H1 (cell line): ENCODE measurements at regions not wholly inside any gene's neighbourhood (a gene's known extent, or its start where the extent isn't known, plus 50 kb on each side); places are given as distances from the start of the nearest gene placed in this dataset.
"Not testable (repeated sequence)": the region's sequence is repeated elsewhere in the genome, so short reads cannot be mapped to it uniquely, and the experiment has no call there.

ENCODE experiments used
- CTCF ChIA-PET: fragments of 300-600 bp; sonication (Branson Sonifier 250); formaldehyde crosslinking; loops from one replicate; lab custom pipeline; 2021; ENCODE audit not compliant: partially characterized antibody; lab: Charles Lee
- POLR2A ChIA-PET: fragments of 300-600 bp; sonication (Branson Sonifier 250); formaldehyde crosslinking; loops from one replicate; lab custom pipeline; 2021; ENCODE audit warnings: inconsistent platforms; ENCODE audit not compliant: partially characterized antibody; lab: Charles Lee
- DNase-seq, 2 experiments: peaks; one replicate each; pipeline versions ENCODE4 v3.0.0 to v3.0.0-alpha.2; 2010 to 2022; ENCODE audit warnings: low spot score in 2 of 2, low read depth in 1 of 2, mixed read lengths in 1 of 2
- FAIRE-seq: peaks from 2 replicates; lab custom pipeline; 2011; peaks lifted over from hg19 to GRCh38; lab: Jason Lieb, UNC
- H2AFZ ChIP-seq: 2 replicates; pipeline ENCODE4 v1.8.1; 2012; ENCODE audit warnings: low read length, inconsistent platforms
- H2AK5ac ChIP-seq: 2 replicates; pipeline ENCODE4 v1.6.1; 2013; ENCODE audit warnings: low read depth, low read length
- H2BK120ac ChIP-seq: replicated peaks from 2 replicates; pipeline ENCODE3; 2013; ENCODE audit warnings: low read depth, low read length, inconsistent platforms
- H2BK12ac ChIP-seq: 2 replicates; pipeline ENCODE4 v1.6.1; 2013; ENCODE audit warnings: low read depth, low read length
- H2BK15ac ChIP-seq: 2 replicates; pipeline ENCODE4 v1.6.1; 2013; ENCODE audit warnings: low read length
- H2BK20ac ChIP-seq: 2 replicates; pipeline ENCODE4 v1.6.1; 2013; ENCODE audit warnings: low read length
- H2BK5ac ChIP-seq: 2 replicates; pipeline ENCODE4 v1.6.1; 2013; ENCODE audit warnings: low read depth, low read length
- H3K14ac ChIP-seq: 2 replicates; pipeline ENCODE4 v1.6.1; 2013; ENCODE audit warnings: inconsistent platforms; ENCODE audit not compliant: insufficient read length
- H3K18ac ChIP-seq: 2 replicates; pipeline ENCODE4 v1.6.1; 2013; ENCODE audit warnings: low read length; ENCODE audit errors: extremely low read depth
- H3K23ac ChIP-seq: 2 replicates; pipeline ENCODE4 v1.6.1; 2013; ENCODE audit warnings: inconsistent platforms; ENCODE audit not compliant: insufficient read length
- H3K23me2 ChIP-seq: 2 replicates; pipeline ENCODE4 v1.6.1; 2013; ENCODE audit warnings: low read depth, low read length
- H3K27ac ChIP-seq: 2 replicates; pipeline ENCODE4 v1.6.1; 2011; ENCODE audit warnings: low read depth, low read length, inconsistent platforms
- H3K27me3 ChIP-seq, 4 experiments: replicated peaks in 1 of 4; 1 replicate in 1 of 4; 2 replicates in 3 of 4; pipeline versions ENCODE4 v1.6.1 to v1.8.1; 2011 to 2013; ENCODE audit warnings: low read length in 3 of 4, mild to moderate bottlenecking in 3 of 4, inconsistent platforms in 2 of 4, mixed read lengths in 2 of 4, moderate library complexity in 1 of 4; ENCODE audit not compliant: control insufficient read depth in 3 of 4, insufficient read depth in 3 of 4; ENCODE audit errors: extremely low read depth in 1 of 4
- H3K36me3 ChIP-seq, 4 experiments: 2 replicates each; pipeline versions ENCODE4 v1.6.1 to v1.8.1; 2011 to 2013; ENCODE audit warnings: mild to moderate bottlenecking in 4 of 4, low read length in 3 of 4, moderate library complexity in 2 of 4, control low read depth in 1 of 4, inconsistent platforms in 1 of 4; ENCODE audit not compliant: insufficient read depth in 4 of 4, control insufficient read depth in 2 of 4
- H3K4ac ChIP-seq: replicated peaks from 2 replicates; pipeline ENCODE3; 2013; ENCODE audit warnings: low read length, low read depth, mixed read lengths, inconsistent platforms; ENCODE audit not compliant: insufficient read length
- H3K4me1 ChIP-seq, 4 experiments: replicated peaks in 1 of 4; 1 replicate in 1 of 4; 2 replicates in 3 of 4; pipeline versions ENCODE4 v1.6.1 to v1.8.1; 2011 to 2013; ENCODE audit warnings: low read length in 3 of 4, inconsistent platforms in 2 of 4, mixed read lengths in 1 of 4; ENCODE audit not compliant: insufficient read depth in 4 of 4, control insufficient read depth in 3 of 4
- H3K4me2 ChIP-seq, 2 experiments: 2 replicates each; pipeline versions ENCODE4 v1.6.1 to v1.8.1; 2011 to 2013; ENCODE audit warnings: low read depth in 2 of 2, low read length in 2 of 2, control low read depth in 1 of 2, inconsistent platforms in 1 of 2, mild to moderate bottlenecking in 1 of 2; ENCODE audit not compliant: insufficient read depth in 1 of 2
- H3K4me3 ChIP-seq, 4 experiments: fragments of 200-600, 300-600 bp in 1 of 4; sonication (generic), shearing (Covaris generic), sonication (Bioruptor Twin) in 1 of 4; 2 replicates each; pipeline versions ENCODE4 v1.5.1 to v1.8.1; 2011 to 2016; ENCODE audit warnings: low read length in 4 of 4, low read depth in 3 of 4, control low read depth in 2 of 4, inconsistent platforms in 2 of 4, mild to moderate bottlenecking in 2 of 4, mixed read lengths in 1 of 4, moderate library complexity in 1 of 4; ENCODE audit not compliant: insufficient read depth in 2 of 4; ENCODE audit errors: extremely low read depth in 1 of 4
- H3K56ac ChIP-seq: replicated peaks from 2 replicates; pipeline ENCODE3; 2013; ENCODE audit warnings: low read depth, mild to moderate bottlenecking, mixed read lengths, low read length, inconsistent platforms; ENCODE audit not compliant: insufficient read length
- H3K79me1 ChIP-seq: 2 replicates; pipeline ENCODE4 v1.6.1; 2013; ENCODE audit warnings: low read depth, low read length, control low read depth
- H3K79me2 ChIP-seq, 2 experiments: 2 replicates each; pipeline versions ENCODE4 v1.6.1 to v1.8.1; 2012 to 2013; ENCODE audit warnings: low read length in 2 of 2, mild to moderate bottlenecking in 2 of 2, inconsistent platforms in 1 of 2; ENCODE audit not compliant: insufficient read depth in 2 of 2, control insufficient read depth in 1 of 2
- H3K9ac ChIP-seq, 4 experiments: replicated peaks in 1 of 4; 1 replicate in 1 of 4; 2 replicates in 3 of 4; pipeline versions ENCODE4 v1.6.1 to v1.8.1; 2011 to 2013; ENCODE audit warnings: low read depth in 3 of 4, low read length in 3 of 4, control low read depth in 2 of 4, mild to moderate bottlenecking in 2 of 4, moderate library complexity in 2 of 4, inconsistent platforms in 1 of 4; ENCODE audit errors: extremely low read depth in 1 of 4
- H3K9me3 ChIP-seq, 2 experiments: 2 replicates each; pipeline versions ENCODE4 v1.6.1 to v1.8.1; 2012 to 2013; ENCODE audit warnings: mild to moderate bottlenecking in 2 of 2, moderate library complexity in 2 of 2, control low read depth in 1 of 2, inconsistent platforms in 1 of 2, low read depth in 1 of 2, low read length in 1 of 2, mixed read lengths in 1 of 2; ENCODE audit not compliant: insufficient read depth in 2 of 2
- H4K20me1 ChIP-seq, 2 experiments: replicated peaks in 1 of 2; 2 replicates each; pipeline versions ENCODE3 to v1.8.1; 2011 to 2013; ENCODE audit warnings: inconsistent platforms in 2 of 2, low read length in 2 of 2, mild to moderate bottlenecking in 1 of 2; ENCODE audit not compliant: insufficient read depth in 2 of 2, control insufficient read depth in 1 of 2
- H4K5ac ChIP-seq: 2 replicates; pipeline ENCODE4 v1.6.1; 2013; ENCODE audit warnings: low read length, low read depth, mixed read lengths, inconsistent platforms; ENCODE audit not compliant: insufficient read length
- H4K8ac ChIP-seq: 2 replicates; pipeline ENCODE4 v1.8.0; 2013; ENCODE audit warnings: mild to moderate bottlenecking, moderate library complexity, low read length, inconsistent platforms; ENCODE audit not compliant: insufficient read depth; ENCODE audit errors: extremely low read depth
- H4K91ac ChIP-seq: replicated peaks from 2 replicates; pipeline ENCODE3; 2013; ENCODE audit warnings: low read length, mixed read lengths, inconsistent platforms; ENCODE audit not compliant: insufficient read length
- SIN3A ChIP-seq, 2 experiments: IDR thresholded peaks in 1 of 2; conservative IDR thresholded peaks in 1 of 2; 2 replicates each; pipeline ENCODE4 v1.6.1; 2011 to 2012; ENCODE audit warnings: low read length in 2 of 2, improper control_type of control experiment in 1 of 2, low read depth in 1 of 2, mild to moderate bottlenecking in 1 of 2
- TCF12 ChIP-seq: IDR thresholded peaks from 2 replicates; pipeline ENCODE4 v1.6.1; 2011; ENCODE audit warnings: low read depth, mild to moderate bottlenecking, low read length
- WGBS, 2 experiments: shearing (Covaris generic) in 1 of 2; methylation state at CpG; one replicate each; pipeline versions ENCODE4 v1.1.6 to v1.1.7; 2013 to 2015; ENCODE audit warnings: low lambda C conversion rate in 2 of 2, mixed read lengths in 2 of 2, inconsistent platforms in 1 of 2, low coverage in 1 of 2, missing lambda C conversion rate in 1 of 2; ENCODE audit not compliant: insufficient replicate concordance in 2 of 2, insufficient coverage in 1 of 2, insufficient read length in 1 of 2; ENCODE audit errors: extremely low coverage in 1 of 2, missing lambda C conversion rate in 1 of 2; 5-methylcytosine and 5-hydroxymethylcytosine counted together

- TF ChIP-seq SIN3A (conservative IDR thresholded peaks at IDR 0.05 in 1 of 2, IDR thresholded peaks at IDR 0.05 in 1 of 2; ENCODE audit: low read depth in 1 of 2, low read length in 2 of 2) (no peak), TCF12 (no peak)
- TF ChIP-seq, all 59 proteins: peak for 0
Observed at GRCh38 chr14:78010688-78011087, 159.5 kb upstream of the NRXN3 start (continued).

- 91% methylated on average over 14 of the region's 22 CpGs; no CpG with 5 or more reads in 1 of the 2 experiments for WGBS, 2 experiments
- H3K4ac ChIP-seq, H4K5ac ChIP-seq, H2AFZ ChIP-seq, H3K18ac ChIP-seq, DNase-seq, H3K36me3 ChIP-seq, H4K8ac ChIP-seq, H3K56ac ChIP-seq, H2BK5ac ChIP-seq, H2BK20ac ChIP-seq, H3K27me3 ChIP-seq, FAIRE-seq, H3K9me3 ChIP-seq, H3K9ac ChIP-seq, H4K91ac ChIP-seq, H2BK15ac ChIP-seq, H3K4me1 ChIP-seq, H3K23ac ChIP-seq, POLR2A ChIA-PET, H3K23me2 ChIP-seq, H3K79me2 ChIP-seq, H3K4me2 ChIP-seq, H4K20me1 ChIP-seq, H2BK120ac ChIP-seq, H3K4me3 ChIP-seq, H3K14ac ChIP-seq, H2AK5ac ChIP-seq, H3K27ac ChIP-seq, H2BK12ac ChIP-seq, H3K79me1 ChIP-seq: not testable (repeated sequence)
- CTCF ChIA-PET: interaction anchor here (0.6 to 2.3 kb wide), 4 partner anchors 10 to 683 kb away, joined by 3 to 7 read pairs (median 4); no protein-coding TSS in a partner anchor
Observed at GRCh38 chr14:78013911-78014310, 156.3 kb upstream of the NRXN3 start.
